Neuronal stem cell (in vitro differentiated cells): ENCODE measurements at regions not wholly inside any gene's neighbourhood (a gene's known extent, or its start where the extent isn't known, plus 50 kb on each side); places are given as distances from the start of the nearest gene placed in this dataset.

Experiments used
- DNase-seq: peaks from one replicate; pipeline ENCODE4 v3.0.0-alpha.2; 2013; ENCODE audit warnings: low spot score
- H2AFZ ChIP-seq: one replicate; pipeline ENCODE4 v1.6.1; 2013; ENCODE audit warnings: mild to moderate bottlenecking, low read length, inconsistent platforms
- H2AK5ac ChIP-seq: 2 replicates; pipeline ENCODE4 v1.6.1; 2013; ENCODE audit warnings: low read depth, mild to moderate bottlenecking, inconsistent platforms, low read length, moderate library complexity, mixed read lengths
- H2BK120ac ChIP-seq: 2 replicates; pipeline ENCODE4 v1.6.1; 2013; ENCODE audit warnings: low read depth, mild to moderate bottlenecking, inconsistent platforms, low read length, moderate library complexity, mixed read lengths
- H2BK12ac ChIP-seq: one replicate; pipeline ENCODE4 v1.6.1; 2013; ENCODE audit warnings: low read length, inconsistent platforms
- H2BK15ac ChIP-seq: 2 replicates; pipeline ENCODE4 v1.6.1; 2013; ENCODE audit warnings: mild to moderate bottlenecking, low read length, inconsistent platforms, mixed read lengths
- H2BK5ac ChIP-seq: one replicate; pipeline ENCODE4 v1.6.1; 2013; ENCODE audit warnings: inconsistent platforms, mild to moderate bottlenecking, low read length, moderate library complexity
- H3K14ac ChIP-seq: one replicate; pipeline ENCODE4 v1.6.1; 2013; ENCODE audit warnings: low read length, inconsistent platforms
- H3K18ac ChIP-seq: 2 replicates; pipeline ENCODE4 v1.6.1; 2013; ENCODE audit warnings: low read length, inconsistent platforms
- H3K23ac ChIP-seq: 2 replicates; pipeline ENCODE4 v1.6.1; 2013; ENCODE audit warnings: low read depth, mild to moderate bottlenecking, mixed read lengths, low read length, inconsistent platforms; ENCODE audit not compliant: poor library complexity
- H3K27ac ChIP-seq: replicated peaks from 3 replicates; pipeline ENCODE4 v1.5.1; 2013; ENCODE audit warnings: low read length, inconsistent platforms
- H3K27me3 ChIP-seq, 3 experiments: 2 replicates each; pipeline ENCODE4 v1.6.1; 2013; ENCODE audit warnings: low read length in 3 of 3, mild to moderate bottlenecking in 2 of 3, inconsistent platforms in 1 of 3, low read depth in 1 of 3, mixed read lengths in 1 of 3, moderate library complexity in 1 of 3; ENCODE audit not compliant: control insufficient read depth in 3 of 3, insufficient read depth in 3 of 3
- H3K36me3 ChIP-seq, 2 donors: replicated peaks in 1 of 2; 2 replicates each; pipeline ENCODE4 v1.6.1; 2013; ENCODE audit warnings: low read length in 2 of 2; ENCODE audit not compliant: control insufficient read depth in 2 of 2, insufficient read depth in 2 of 2
- H3K4ac ChIP-seq: 2 replicates; pipeline ENCODE4 v1.6.1; 2013; ENCODE audit warnings: inconsistent platforms, mild to moderate bottlenecking, low read length, moderate library complexity
- H3K4me1 ChIP-seq, 2 donors: 1 replicate in 1 of 2; 2 replicates in 1 of 2; pipeline ENCODE4 v1.6.1; 2013; ENCODE audit warnings: low read length in 2 of 2, low read depth in 1 of 2; ENCODE audit not compliant: control insufficient read depth in 2 of 2, insufficient read depth in 1 of 2
- H3K4me2 ChIP-seq: one replicate; pipeline ENCODE4 v1.6.1; 2013; ENCODE audit warnings: mild to moderate bottlenecking, low read length, inconsistent platforms; ENCODE audit not compliant: insufficient read depth, poor library complexity, severe bottlenecking
- H3K4me3 ChIP-seq, 2 donors: 2 replicates each; pipeline ENCODE4 v1.5.1; 2013; ENCODE audit warnings: low read length in 2 of 2, mild to moderate bottlenecking in 2 of 2, inconsistent platforms in 1 of 2, moderate library complexity in 1 of 2
- H3K79me1 ChIP-seq: one replicate; pipeline ENCODE4 v1.6.1; 2013; ENCODE audit warnings: low read depth, mild to moderate bottlenecking, inconsistent platforms, low read length, moderate library complexity
- H3K9ac ChIP-seq: one replicate; pipeline ENCODE4 v1.6.1; 2013; ENCODE audit warnings: mild to moderate bottlenecking, low read depth, low read length, inconsistent platforms; ENCODE audit not compliant: poor library complexity
- H3K9me3 ChIP-seq, 2 donors: replicated peaks in 1 of 2; 2 replicates each; pipeline versions ENCODE3 to v1.6.1; 2013; ENCODE audit warnings: low read length in 2 of 2, mild to moderate bottlenecking in 2 of 2, inconsistent platforms in 1 of 2, low read depth in 1 of 2, mixed read lengths in 1 of 2, moderate library complexity in 1 of 2; ENCODE audit not compliant: control insufficient read depth in 2 of 2, insufficient read depth in 1 of 2
- H4K8ac ChIP-seq: one replicate; pipeline ENCODE4 v1.6.1; 2013; ENCODE audit warnings: low read depth, mild to moderate bottlenecking, inconsistent platforms, low read length, moderate library complexity
- H4K91ac ChIP-seq: one replicate; pipeline ENCODE4 v1.6.1; 2013; ENCODE audit warnings: low read length, low read depth, mild to moderate bottlenecking, inconsistent platforms; ENCODE audit not compliant: poor library complexity
- WGBS, 2 donors: extraction: QIAGEN DNeasy Blood & Tissue Kit; methylation state at CpG; one replicate each; pipeline ENCODE4 v1.1.7; 2013; ENCODE audit warnings: missing lambda C conversion rate in 2 of 2, mixed read lengths in 1 of 2; ENCODE audit not compliant: insufficient read length in 2 of 2, insufficient replicate concordance in 1 of 2; ENCODE audit errors: extremely low coverage in 2 of 2; 5-methylcytosine and 5-hydroxymethylcytosine counted together

DNA sequence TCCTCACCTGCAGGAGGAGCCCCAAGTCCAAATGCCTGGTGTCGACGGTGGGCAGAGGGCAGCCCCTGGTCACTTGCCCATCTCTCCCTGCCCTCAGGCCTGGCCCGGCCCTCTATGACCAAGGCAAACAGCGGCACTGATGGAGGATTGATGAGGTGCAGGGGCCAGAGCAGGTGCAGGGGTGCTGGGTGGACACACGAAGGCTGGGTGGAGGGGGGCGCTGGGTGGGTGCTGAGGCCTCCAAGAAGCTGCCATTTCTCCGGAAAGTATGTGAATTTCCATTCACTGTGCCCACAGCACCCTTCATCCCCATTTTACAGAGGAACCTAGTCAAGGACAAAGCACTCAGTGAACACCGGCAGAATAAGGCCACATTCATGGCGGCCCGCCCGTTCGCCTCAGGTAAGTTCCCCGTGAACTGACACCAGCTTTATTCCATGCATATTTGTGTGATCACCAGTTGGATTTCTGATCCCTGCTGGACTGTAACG is 143.8 kb upstream of the PPP1R26 start:
- Histone ChIP-seq H2BK12ac (no peak overlapping the region), H3K4me3 (no peak overlapping the region), H3K14ac (no peak overlapping the region), H2BK120ac (no peak overlapping the region), H3K4ac (no peak overlapping the region), H3K9me3 (peaks cover 0 to 1% of the 10 kb centered on the region in 2 donors), H4K91ac (no peak overlapping the region), H3K27me3 (peaks cover 0 to 30% (median 6%) of the 10 kb centered on the region in 3 experiments), H3K18ac (no peak overlapping the region), H2BK5ac (no peak overlapping the region), H3K27ac (no peak overlapping the region), H2BK15ac (no peak overlapping the region), H4K8ac (no peak overlapping the region), H2AK5ac (no peak overlapping the region), H3K79me1 (no peaks in the 10 kb centered on the region), H3K36me3 (no peaks in the 10 kb centered on the region), H3K4me1 (peaks cover 0 to 10% of the 10 kb centered on the region in 2 donors), H3K9ac (no peak overlapping the region), H2AFZ (no peak overlapping the region), H3K23ac (no peak overlapping the region), H3K4me2 (no peak overlapping the region)
- no CpG with 5 or more reads among the region's 14 CpGs for WGBS, 2 donors
- no peak for DNase-seq

DNA sequence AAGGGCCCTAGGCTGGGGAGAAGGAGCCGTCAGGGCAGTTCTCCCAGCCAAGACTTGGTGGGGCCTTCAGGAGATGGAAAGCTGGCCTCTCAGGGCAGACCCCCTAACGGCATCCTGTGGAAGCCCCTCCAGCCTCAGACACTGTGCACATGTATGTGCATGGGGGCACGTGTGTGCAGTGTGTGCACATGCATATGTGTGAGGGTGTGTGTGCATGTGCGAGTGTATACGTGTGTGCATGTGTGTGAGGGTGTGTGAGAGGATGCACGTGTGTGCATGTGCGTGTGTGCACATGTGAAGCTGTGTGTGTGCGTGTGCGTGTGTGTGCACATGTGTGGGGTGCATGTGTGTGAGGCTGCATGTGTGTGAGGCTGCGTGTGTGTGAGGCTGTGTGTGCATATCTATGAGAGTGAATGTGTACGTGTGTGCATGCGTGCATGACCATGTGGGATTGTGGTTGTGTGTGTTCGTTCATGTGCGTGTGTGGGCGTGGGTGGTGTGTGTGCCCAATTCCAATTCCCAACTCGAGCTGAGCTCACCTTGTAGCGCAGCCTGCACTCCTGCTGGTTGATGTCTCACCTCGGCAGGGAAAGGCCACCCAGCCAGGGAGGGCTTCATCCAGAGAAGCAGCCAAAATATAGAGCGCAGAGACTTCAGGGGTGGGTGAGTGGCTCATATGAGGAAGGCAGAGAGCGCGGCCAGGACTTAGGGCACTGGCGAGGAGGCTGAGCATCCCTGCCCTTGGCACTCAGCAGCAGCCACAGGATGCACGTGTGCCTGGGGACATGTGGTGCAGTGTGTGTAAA is 142.7 kb upstream of the PPP1R26 start:
- Histone ChIP-seq H2BK5ac (peak overlapping the region; percentile 0), H4K91ac (peak overlapping the region; percentile 73), H3K79me1 (no peaks in the 10 kb centered on the region), H3K4me3 (peak overlapping the region in 1 of 2 donors; percentile 71), H2AK5ac (no peak overlapping the region), H2BK120ac (no peak overlapping the region), H4K8ac (peak overlapping the region; percentile 84), H3K9ac (peak overlapping the region; percentile 82), H3K27me3 (peaks cover 0 to 37% (median 6%) of the 10 kb centered on the region in 3 experiments), H3K9me3 (no peaks in the 10 kb centered on the region), H3K4ac (peak overlapping the region; percentile 79), H2BK15ac (no peak overlapping the region), H2BK12ac (no peak overlapping the region), H3K4me2 (no peak overlapping the region), H3K36me3 (no peaks in the 10 kb centered on the region), H3K27ac (no peak overlapping the region), H3K14ac (peak overlapping the region; percentile 97), H2AFZ (no peak overlapping the region), H3K18ac (peak overlapping the region; percentile 74), H3K23ac (peak overlapping the region; percentile 86), H3K4me1 (peaks cover 0 to 12% of the 10 kb centered on the region in 2 donors)
- WGBS, 2 donors: no CpG with 5 or more reads among the region's 23 CpGs
- DNase-seq: no peak

DNA sequence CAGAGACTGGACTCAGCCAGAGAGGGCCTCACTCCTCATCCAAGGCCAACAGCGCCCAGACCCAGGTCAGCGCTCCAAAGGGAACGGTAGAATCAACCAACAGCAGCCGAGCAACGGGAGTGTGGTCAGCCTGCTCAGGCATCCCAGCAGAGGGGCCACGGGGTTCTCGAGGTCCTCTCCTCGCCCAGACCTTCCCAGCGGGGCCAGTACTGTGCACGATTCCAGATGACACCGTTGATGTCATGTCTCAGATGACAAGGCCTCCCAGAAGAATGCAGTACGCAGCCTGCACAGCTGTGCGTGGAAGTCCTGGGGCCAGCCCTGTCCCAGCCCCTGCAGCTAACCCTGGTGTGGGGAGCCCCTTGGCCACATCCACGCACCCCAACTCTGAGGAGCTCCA is 141.0 kb upstream of the PPP1R26 start:
- Histone ChIP-seq H3K79me1 (no peaks in the 10 kb centered on the region), H3K23ac (no peak overlapping the region), H3K9me3 (no peaks in the 10 kb centered on the region), H3K36me3 (no peaks in the 10 kb centered on the region), H4K91ac (no peak overlapping the region), H3K9ac (no peak overlapping the region), H3K14ac (no peak overlapping the region), H3K18ac (peak overlapping the region; percentile 41), H3K4me3 (no peak overlapping the region), H4K8ac (no peak overlapping the region), H2BK5ac (no peak overlapping the region), H2BK120ac (no peak overlapping the region), H2AFZ (no peak overlapping the region), H3K4me1 (peaks cover 0 to 12% of the 10 kb centered on the region in 2 donors), H2AK5ac (no peak overlapping the region), H2BK15ac (no peak overlapping the region), H3K27ac (no peak overlapping the region), H3K4ac (no peak overlapping the region), H3K27me3 (peaks cover 0 to 37% (median 6%) of the 10 kb centered on the region in 3 experiments), H3K4me2 (no peak overlapping the region), H2BK12ac (no peak overlapping the region)
- WGBS, 2 donors: no CpG with 5 or more reads among the region's 14 CpGs
- DNase-seq: no peak

DNA sequence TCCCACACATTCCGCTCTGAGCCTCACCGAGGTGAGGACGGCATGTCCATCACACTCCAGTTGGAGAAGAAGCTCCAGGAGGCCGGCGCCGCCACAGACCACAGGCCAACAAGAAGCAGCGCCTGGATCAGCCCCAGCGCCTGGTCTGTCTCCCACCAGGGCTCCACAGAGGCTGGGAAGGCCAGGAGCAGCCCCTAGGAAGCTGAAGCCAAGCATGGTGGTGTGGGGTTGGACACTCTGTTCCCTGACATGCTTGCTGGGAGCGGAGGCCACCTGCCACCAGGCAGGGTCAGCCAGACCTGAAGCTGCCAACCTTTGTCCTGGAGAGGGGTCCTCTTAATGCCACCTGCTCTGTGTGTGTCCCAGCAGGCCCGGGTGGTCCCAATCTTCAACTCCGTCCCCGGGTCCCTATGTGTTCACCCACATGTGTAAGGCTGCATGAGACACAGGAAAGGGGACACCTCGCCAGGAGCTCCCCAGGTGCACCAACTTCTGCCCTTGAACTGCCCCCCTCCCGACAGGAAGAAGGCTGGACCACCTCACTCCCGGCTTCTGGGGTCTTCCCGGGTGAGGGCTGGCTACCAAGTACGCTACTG is 140.1 kb upstream of the PPP1R26 start:
- H3K18ac ChIP-seq: peak overlapping the region; percentile 65
- H3K9ac ChIP-seq: no peak overlapping the region
- no peak overlapping the region for H3K27ac ChIP-seq
- H3K4me1 ChIP-seq: peaks cover 0 to 13% of the 10 kb centered on the region in 2 donors
- no peak overlapping the region for H2BK15ac ChIP-seq
- H3K4me2 ChIP-seq: no peak overlapping the region
- no peak overlapping the region for H2AK5ac ChIP-seq
- no peak overlapping the region for H3K4me3 ChIP-seq
- H3K4ac ChIP-seq: no peak overlapping the region
- no peak overlapping the region for H2BK5ac ChIP-seq
- H3K23ac ChIP-seq: no peak overlapping the region
- H2BK120ac ChIP-seq: no peak overlapping the region
- peaks cover 0 to 41% (median 6%) of the 10 kb centered on the region in 3 experiments for H3K27me3 ChIP-seq
- H3K36me3 ChIP-seq: no peaks in the 10 kb centered on the region
- no peak overlapping the region for H4K91ac ChIP-seq
- H3K79me1 ChIP-seq: no peaks in the 10 kb centered on the region
- no peaks in the 10 kb centered on the region for H3K9me3 ChIP-seq
- no peak overlapping the region for H3K14ac ChIP-seq
- H2BK12ac ChIP-seq: no peak overlapping the region
- DNase-seq: no peak
- no peak overlapping the region for H4K8ac ChIP-seq
- WGBS, 2 donors: no CpG with 5 or more reads among the region's 17 CpGs
- no peak overlapping the region for H2AFZ ChIP-seq
